ENCODE measurements at regions not wholly inside any gene's neighbourhood (a gene's known extent, or its start where the extent isn't known, plus 50 kb on each side); places are given as distances from the start of the nearest gene placed in this dataset.

DNA sequence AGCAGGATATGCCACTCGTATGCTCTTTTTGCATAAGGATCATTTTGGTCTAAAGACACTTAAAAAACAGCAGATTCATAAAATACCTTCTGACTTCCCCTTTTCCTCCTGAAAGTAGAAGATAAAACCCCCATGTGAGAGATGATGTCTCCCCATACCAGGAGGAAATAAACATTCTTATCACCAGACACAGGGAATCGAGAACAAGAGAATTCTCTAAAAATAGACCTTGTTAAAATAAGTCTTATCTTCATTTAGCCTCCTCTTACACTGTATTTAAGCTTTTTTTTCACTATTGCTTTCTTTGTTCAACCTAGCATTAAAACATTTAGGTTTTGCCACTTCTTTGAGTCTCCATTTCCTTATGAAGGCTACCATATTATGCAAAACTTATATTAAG, 709.3 kb downstream of the KCNT2 start:
- ChIA-PET CTCF (interaction anchor here (1.1 kb wide), 1 partner anchor 11 kb away, joined by 3 read pairs; no protein-coding TSS in a partner anchor), POLR2A (no interaction called here)
- no peak for ATAC-seq
- no peaks in the 10 kb centered on the region for H3K4me1 ChIP-seq
- TF ChIP-seq, protein P1, sequence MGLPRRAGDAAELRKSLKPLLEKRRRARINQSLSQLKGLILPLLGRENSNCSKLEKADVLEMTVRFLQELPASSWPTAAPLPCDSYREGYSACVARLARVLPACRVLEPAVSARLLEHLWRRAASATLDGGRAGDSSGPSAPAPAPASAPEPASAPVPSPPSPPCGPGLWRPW (IDR thresholded peaks at IDR 0.05) = no peak
- TF ChIP-seq JUN (IDR thresholded peaks at IDR 0.05) (no peak), HOXB5 (CRISPR knock-in tag; IDR thresholded peaks at IDR 0.05) (no peak), JUNB (IDR thresholded peaks at IDR 0.05) (no peak), KDM1A (IDR thresholded peaks at IDR 0.05; ENCODE audit: low read depth) (no peak), ESRRA (IDR thresholded peaks at IDR 0.05; ENCODE audit: borderline replicate concordance, low read length) (no peak), CHD2 (IDR thresholded peaks at IDR 0.05; ENCODE audit: low read length, partially characterized antibody) (no peak), RCOR1 (IDR thresholded peaks at IDR 0.05; ENCODE audit: low read depth, low read length) (no peak), FOSL2 (IDR thresholded peaks at IDR 0.05) (no peak), FOSL2 (CRISPR knock-in tag; IDR thresholded peaks at IDR 0.05) (no peak), PHF8 (IDR thresholded peaks at IDR 0.05; ENCODE audit: borderline replicate concordance, low read depth) (no peak), MAFK (IDR thresholded peaks at IDR 0.05; ENCODE audit: partially characterized antibody) (no peak), EHF (CRISPR knock-in tag; IDR thresholded peaks at IDR 0.05) (no peak), EP300 (IDR thresholded peaks at IDR 0.05) (no peak), POLR2A (IDR thresholded peaks at IDR 0.05; ENCODE audit: low read length) (no peak), GATA3 (IDR thresholded peaks at IDR 0.05; ENCODE audit: borderline replicate concordance) (no peak)
- TF ChIP-seq, protein P2, sequence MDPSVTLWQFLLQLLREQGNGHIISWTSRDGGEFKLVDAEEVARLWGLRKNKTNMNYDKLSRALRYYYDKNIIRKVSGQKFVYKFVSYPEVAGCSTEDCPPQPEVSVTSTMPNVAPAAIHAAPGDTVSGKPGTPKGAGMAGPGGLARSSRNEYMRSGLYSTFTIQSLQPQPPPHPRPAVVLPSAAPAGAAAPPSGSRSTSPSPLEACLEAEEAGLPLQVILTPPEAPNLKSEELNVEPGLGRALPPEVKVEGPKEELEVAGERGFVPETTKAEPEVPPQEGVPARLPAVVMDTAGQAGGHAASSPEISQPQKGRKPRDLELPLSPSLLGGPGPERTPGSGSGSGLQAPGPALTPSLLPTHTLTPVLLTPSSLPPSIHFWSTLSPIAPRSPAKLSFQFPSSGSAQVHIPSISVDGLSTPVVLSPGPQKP (IDR thresholded peaks at IDR 0.05; ENCODE audit: low read depth, low read length) = no peak
- TF ChIP-seq, protein P3, sequence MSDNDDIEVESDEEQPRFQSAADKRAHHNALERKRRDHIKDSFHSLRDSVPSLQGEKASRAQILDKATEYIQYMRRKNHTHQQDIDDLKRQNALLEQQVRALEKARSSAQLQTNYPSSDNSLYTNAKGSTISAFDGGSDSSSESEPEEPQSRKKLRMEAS (IDR thresholded peaks at IDR 0.05) = no peak
- DNase-seq (ENCODE audit: low read depth in 1 of 2, low spot score in 1 of 2) = no peak
- 28% methylated on average over 2 of the region's 2 CpGs for WGBS (ENCODE audit: missing lambda C conversion rate)
- no peak for FAIRE-seq
- no peak overlapping the region for H3K4me2 ChIP-seq
- H3K27ac ChIP-seq = no peak overlapping the region
- H3K9me3 ChIP-seq = no peaks in the 10 kb centered on the region
- no peak overlapping the region for H3K4me3 ChIP-seq

DNA sequence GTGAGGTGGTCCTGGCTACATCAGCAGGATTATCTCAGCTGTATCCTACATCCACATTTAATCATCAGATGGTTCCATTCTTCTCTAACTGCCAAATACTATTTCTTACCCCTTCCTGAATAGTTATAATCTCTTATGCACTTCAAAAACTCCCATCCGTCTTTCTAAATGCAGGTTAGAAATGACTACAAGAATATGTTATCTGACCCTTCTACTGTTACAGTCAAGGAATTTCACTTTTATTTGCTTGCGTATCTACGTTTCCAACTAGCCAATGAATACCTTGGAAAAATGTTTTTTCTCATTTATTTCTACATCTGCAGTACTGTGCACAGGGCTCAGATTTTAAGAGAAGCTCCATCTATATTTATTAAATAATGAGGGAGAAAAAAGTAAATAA, 709.9 kb downstream of the KCNT2 start:
- no peak for DNase-seq (ENCODE audit: low read depth in 1 of 2, low spot score in 1 of 2)
- WGBS (ENCODE audit: missing lambda C conversion rate) = 72% methylated on average over 3 of the region's 3 CpGs
- ChIA-PET CTCF (interaction anchor here (0.7 to 1.1 kb wide), 2 partner anchors 11 to 752 kb away, joined by 3 read pairs; no protein-coding TSS in a partner anchor), POLR2A (no interaction called here)
- no peaks in the 10 kb centered on the region for H3K4me1 ChIP-seq
- no peaks in the 10 kb centered on the region for H3K9me3 ChIP-seq
- H3K4me2 ChIP-seq = no peak overlapping the region
- no peak overlapping the region for H3K4me3 ChIP-seq
- FAIRE-seq = no peak
- ATAC-seq = no peak
- TF ChIP-seq, protein P4, sequence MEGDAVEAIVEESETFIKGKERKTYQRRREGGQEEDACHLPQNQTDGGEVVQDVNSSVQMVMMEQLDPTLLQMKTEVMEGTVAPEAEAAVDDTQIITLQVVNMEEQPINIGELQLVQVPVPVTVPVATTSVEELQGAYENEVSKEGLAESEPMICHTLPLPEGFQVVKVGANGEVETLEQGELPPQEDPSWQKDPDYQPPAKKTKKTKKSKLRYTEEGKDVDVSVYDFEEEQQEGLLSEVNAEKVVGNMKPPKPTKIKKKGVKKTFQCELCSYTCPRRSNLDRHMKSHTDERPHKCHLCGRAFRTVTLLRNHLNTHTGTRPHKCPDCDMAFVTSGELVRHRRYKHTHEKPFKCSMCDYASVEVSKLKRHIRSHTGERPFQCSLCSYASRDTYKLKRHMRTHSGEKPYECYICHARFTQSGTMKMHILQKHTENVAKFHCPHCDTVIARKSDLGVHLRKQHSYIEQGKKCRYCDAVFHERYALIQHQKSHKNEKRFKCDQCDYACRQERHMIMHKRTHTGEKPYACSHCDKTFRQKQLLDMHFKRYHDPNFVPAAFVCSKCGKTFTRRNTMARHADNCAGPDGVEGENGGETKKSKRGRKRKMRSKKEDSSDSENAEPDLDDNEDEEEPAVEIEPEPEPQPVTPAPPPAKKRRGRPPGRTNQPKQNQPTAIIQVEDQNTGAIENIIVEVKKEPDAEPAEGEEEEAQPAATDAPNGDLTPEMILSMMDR (IDR thresholded peaks at IDR 0.05) = no peak
- no peak for TF ChIP-seq PHF8 (IDR thresholded peaks at IDR 0.05; ENCODE audit: borderline replicate concordance, low read depth)
- TF ChIP-seq FOXS1 (CRISPR knock-in tag; IDR thresholded peaks at IDR 0.05) = no peak
- TF ChIP-seq EHMT2 (IDR thresholded peaks at IDR 0.05; ENCODE audit: low read depth) = no peak
- TF ChIP-seq, protein P5, sequence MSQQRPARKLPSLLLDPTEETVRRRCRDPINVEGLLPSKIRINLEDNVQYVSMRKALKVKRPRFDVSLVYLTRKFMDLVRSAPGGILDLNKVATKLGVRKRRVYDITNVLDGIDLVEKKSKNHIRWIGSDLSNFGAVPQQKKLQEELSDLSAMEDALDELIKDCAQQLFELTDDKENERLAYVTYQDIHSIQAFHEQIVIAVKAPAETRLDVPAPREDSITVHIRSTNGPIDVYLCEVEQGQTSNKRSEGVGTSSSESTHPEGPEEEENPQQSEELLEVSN (IDR thresholded peaks at IDR 0.05; ENCODE audit: borderline replicate concordance, low read depth) = no peak
- TF ChIP-seq, protein P1 (IDR thresholded peaks at IDR 0.05) = no peak
- TF ChIP-seq TP53 (CRISPR knock-in tag; IDR thresholded peaks at IDR 0.05) = no peak
- no peak overlapping the region for H3K27ac ChIP-seq

Data from A549 (cell line).